ENCODE measurements at regions not wholly inside any gene's neighbourhood (a gene's known extent, or its start where the extent isn't known, plus 50 kb on each side); places are given as distances from the start of the nearest gene placed in this dataset.
A peak's percentile ranks its signal among the peaks of the same experiment; 100 is the strongest.
"Not testable (repeated sequence)": the region's sequence is repeated elsewhere in the genome, so short reads cannot be mapped to it uniquely, and the experiment has no call there.

DNA sequence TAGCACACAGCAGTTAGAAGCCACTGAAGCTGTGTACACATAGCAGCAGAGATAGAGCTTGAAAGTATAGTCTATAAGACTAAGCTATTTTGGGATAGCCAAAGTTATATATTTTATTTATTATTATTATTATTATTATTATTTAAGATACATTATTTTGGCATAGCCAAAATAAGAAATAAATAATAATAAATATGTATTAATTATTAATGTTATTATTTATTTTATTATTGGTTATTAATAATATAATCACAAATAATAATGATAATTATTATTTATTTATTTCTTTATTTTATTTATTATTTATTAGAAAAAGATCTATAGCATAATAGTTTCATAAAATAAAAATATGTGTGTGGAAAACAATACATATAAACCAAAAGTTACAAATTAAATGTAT, 107.2 kb upstream of the FOXK1 start:
- Histone ChIP-seq H3K4me3 (ENCODE audit: low read depth, low read length) (no peak overlapping the region), H3K36me3 (ENCODE audit: insufficient read depth) (no peaks in the 10 kb centered on the region), H3K27ac (ENCODE audit: low read depth) (no peak overlapping the region), H3K4me1 (ENCODE audit: insufficient read depth) (no peaks in the 10 kb centered on the region)
- DNase-seq (ENCODE audit: extremely low spot score), result no peak

GRCh38 chr7:4575254-4575653, 106.8 kb upstream of the FOXK1 start:
- no peak for DNase-seq (ENCODE audit: extremely low spot score)
- Histone ChIP-seq H3K27ac (ENCODE audit: low read depth) (no peak overlapping the region), H3K36me3 (ENCODE audit: insufficient read depth) (no peaks in the 10 kb centered on the region), H3K4me3 (ENCODE audit: low read depth, low read length) (no peak overlapping the region), H3K4me1 (ENCODE audit: insufficient read depth) (no peaks in the 10 kb centered on the region)
- 95% methylated on average over 3 of the region's 3 CpGs for WGBS

DNA sequence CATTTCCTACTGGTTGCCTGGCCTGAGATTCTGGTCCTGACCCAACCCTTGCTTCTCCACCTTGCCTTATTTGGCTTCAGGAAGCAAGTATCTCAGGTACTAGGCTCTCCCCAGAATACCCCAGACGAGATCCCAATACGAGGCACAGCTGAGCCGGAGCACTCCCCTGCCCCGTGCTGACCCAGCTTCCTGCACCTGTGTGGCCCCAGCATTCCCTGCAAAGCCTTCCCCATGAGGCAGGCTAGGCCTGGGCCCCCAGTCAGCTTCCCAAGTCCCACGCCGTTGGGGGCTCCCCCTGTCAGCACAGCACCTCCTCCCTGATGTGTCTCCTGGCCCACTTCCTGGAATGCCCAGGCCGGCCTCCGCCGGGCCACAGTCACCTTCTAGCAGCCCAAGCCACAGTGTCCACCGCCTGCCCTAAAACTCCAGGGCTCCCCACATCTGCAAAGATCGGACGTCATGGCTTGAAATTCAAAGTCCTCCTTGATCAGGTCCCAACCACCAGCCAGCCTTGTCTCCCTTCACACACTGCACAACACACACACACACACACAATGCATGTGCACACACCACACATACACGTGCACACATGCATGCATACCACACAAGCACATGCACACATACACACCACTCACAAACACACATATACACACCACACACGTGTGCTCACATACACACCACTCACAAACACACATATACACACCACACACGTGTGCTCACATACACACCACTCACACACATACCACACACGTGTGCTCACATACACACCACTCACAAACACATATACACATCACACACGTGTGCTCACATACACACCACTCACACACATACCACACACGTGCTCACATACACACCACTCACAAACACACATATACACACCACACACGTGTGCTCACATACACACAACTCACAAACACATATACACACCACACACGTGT, 78.9 kb upstream of the FOXK1 start:
- Histone ChIP-seq H3K4me3 (ENCODE audit: low read depth, low read length) (no peak overlapping the region), H3K4me1 (ENCODE audit: insufficient read depth) (no peaks in the 10 kb centered on the region), H3K27ac (ENCODE audit: low read depth) (no peak overlapping the region), H3K36me3 (ENCODE audit: insufficient read depth) (no peaks in the 10 kb centered on the region)
- WGBS, result 77% methylated on average over 20 of the region's 20 CpGs
- DNase-seq (ENCODE audit: extremely low spot score), result no peak

DNA sequence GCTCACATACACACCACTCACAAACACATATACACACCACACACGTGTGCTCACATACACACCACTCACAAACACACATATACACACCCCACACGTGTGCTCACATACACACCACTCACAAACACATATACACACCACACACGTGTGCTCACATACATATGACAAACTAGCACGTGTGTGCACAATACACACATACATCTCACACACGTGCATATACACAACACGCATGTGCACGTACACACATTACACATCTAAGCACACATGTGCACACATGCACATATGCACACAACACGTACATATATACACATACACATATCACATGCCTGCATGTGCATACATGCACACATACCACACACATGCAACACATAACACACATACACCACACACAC, 78.3 kb upstream of the FOXK1 start:
- Histone ChIP-seq H3K27ac (ENCODE audit: low read depth) (no peak overlapping the region), H3K36me3 (ENCODE audit: insufficient read depth) (no peaks in the 10 kb centered on the region), H3K4me1 (ENCODE audit: insufficient read depth) (no peaks in the 10 kb centered on the region), H3K4me3 (ENCODE audit: low read depth, low read length) (no peak overlapping the region)
- WGBS, result 95% methylated on average over 8 of the region's 8 CpGs
- no peak for DNase-seq (ENCODE audit: extremely low spot score)

GRCh38 chr7:4604456-4604940, 77.6 kb upstream of the FOXK1 start:
- WGBS, result 90% methylated on average over 16 of the region's 16 CpGs
- Histone ChIP-seq H3K4me3 (ENCODE audit: low read depth, low read length) (no peak overlapping the region), H3K36me3 (ENCODE audit: insufficient read depth) (no peaks in the 10 kb centered on the region), H3K27ac (ENCODE audit: low read depth) (no peak overlapping the region), H3K4me1 (ENCODE audit: insufficient read depth) (no peaks in the 10 kb centered on the region)
- no peak for DNase-seq (ENCODE audit: extremely low spot score)

GRCh38 chr7:4606797-4607196, 75.3 kb upstream of the FOXK1 start:
- Histone ChIP-seq H3K4me1 (ENCODE audit: insufficient read depth) (no peaks in the 10 kb centered on the region), H3K4me3 (ENCODE audit: low read depth, low read length) (no peak overlapping the region), H3K36me3 (ENCODE audit: insufficient read depth) (no peaks in the 10 kb centered on the region), H3K27ac (ENCODE audit: low read depth) (no peak overlapping the region)
- no peak for DNase-seq (ENCODE audit: extremely low spot score)
- 82% methylated on average over 10 of the region's 10 CpGs for WGBS

DNA sequence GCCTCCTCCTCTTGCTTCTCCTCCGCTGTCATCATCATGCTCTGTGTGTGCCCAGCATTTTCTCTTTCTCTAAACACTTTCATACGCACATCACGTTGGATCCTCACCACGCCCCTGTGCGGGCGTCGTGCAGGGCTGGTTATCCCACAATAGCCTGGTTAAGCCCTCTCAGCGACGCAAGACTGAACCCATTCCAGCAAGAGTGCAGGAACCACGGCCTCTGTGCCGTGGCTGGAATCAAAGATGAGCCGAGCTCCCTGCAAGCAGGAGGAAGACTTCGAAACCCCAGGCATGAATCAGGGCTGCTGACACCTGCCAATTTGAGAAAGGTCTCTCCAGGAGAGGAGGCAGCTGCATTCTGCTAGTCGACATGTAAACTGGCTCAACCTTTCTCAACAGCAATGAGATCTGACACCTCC, 74.8 kb upstream of the FOXK1 start:
- no peak for DNase-seq (ENCODE audit: extremely low spot score)
- H3K27ac ChIP-seq (ENCODE audit: low read depth), result no peak overlapping the region
- 69% methylated on average over 14 of the region's 14 CpGs for WGBS
- H3K4me3 ChIP-seq (ENCODE audit: low read depth, low read length), result no peak overlapping the region
- no peaks in the 10 kb centered on the region for H3K4me1 ChIP-seq (ENCODE audit: insufficient read depth)
- H3K36me3 ChIP-seq (ENCODE audit: insufficient read depth), result no peaks in the 10 kb centered on the region

- 95% methylated on average over 7 of the region's 7 CpGs for WGBS
- H3K36me3 ChIP-seq (ENCODE audit: insufficient read depth); H3K4me1 ChIP-seq (ENCODE audit: insufficient read depth); DNase-seq (ENCODE audit: extremely low spot score); H3K27ac ChIP-seq (ENCODE audit: low read depth); H3K4me3 ChIP-seq (ENCODE audit: low read depth, low read length): not testable (repeated sequence)
These were observed 72.5 kb upstream of the FOXK1 start for GRCh38 chr7:4609576-4609975.

GRCh38 chr7:4610768-4611467, 71.2 kb upstream of the FOXK1 start:
- H3K4me3 ChIP-seq (ENCODE audit: low read depth, low read length), result no peak overlapping the region
- no peaks in the 10 kb centered on the region for H3K36me3 ChIP-seq (ENCODE audit: insufficient read depth)
- no peak overlapping the region for H3K27ac ChIP-seq (ENCODE audit: low read depth)
- WGBS, result 54% methylated on average over 8 of the region's 8 CpGs
- no peak for DNase-seq (ENCODE audit: extremely low spot score)
- no peaks in the 10 kb centered on the region for H3K4me1 ChIP-seq (ENCODE audit: insufficient read depth)

DNA sequence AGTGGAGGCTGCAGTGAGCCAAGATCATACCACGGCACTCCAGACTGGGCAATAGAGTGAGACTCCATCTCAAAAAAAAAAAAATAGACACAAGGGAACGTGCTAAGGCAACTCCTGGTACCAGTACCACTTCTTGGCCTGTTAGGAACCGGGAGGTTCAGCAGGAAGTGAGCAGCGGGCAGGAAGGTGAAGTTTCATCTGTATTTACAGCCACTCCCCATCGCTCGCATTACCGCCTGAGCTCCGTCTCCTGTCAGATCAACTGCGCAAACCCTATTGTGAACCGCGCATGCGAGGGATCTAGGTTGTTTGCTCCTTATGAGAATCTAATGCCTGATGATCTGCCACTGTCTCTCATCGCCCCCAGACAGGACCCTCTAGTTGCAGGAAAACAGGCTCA, 69.9 kb upstream of the FOXK1 start:
- H3K27ac ChIP-seq (ENCODE audit: low read depth), result no peak overlapping the region

DNA sequence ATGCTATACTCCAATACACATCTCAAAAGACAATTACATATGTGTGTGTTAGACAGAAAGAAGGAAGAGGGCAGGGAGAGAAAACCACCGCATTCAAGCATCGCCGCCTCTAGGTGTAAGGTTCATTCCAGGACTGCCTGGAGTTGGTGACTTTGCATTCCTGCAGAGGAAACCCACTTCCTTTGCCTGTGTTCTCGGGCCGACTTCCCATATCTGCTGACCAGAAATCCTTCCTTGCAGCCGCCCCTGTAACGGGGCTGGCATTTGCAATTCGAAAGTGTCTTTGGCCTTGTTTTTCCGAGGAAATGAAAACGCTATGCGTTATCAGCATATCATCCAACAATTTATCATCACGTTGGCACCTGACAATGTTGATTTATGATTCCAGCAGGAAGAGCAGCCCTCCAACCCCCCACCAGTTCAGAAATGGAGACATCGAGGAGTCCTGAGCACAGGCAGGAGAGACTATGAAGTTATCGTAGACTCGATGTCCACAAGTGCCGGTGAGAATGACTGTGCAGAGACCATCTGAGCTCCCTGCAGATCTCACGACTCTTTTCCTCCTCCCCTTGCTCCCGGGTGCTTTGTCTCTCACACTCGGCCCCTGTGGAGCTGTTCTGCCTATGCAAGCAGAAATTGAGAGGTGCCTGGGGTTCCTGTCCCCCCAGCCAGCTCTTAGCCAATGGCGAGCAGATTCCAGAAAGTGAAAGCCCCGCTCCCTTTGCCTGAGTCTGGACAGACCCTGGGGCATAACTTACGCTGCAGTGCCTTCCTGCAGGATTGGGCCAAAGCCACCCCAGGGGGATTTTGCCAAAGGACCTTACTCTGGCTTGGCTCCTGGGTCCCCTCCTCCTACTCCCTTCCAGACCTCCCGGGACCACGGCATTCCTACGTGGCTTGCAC, 68.9 kb upstream of the FOXK1 start:
- Histone ChIP-seq H3K27ac (ENCODE audit: low read depth) (no peak overlapping the region), H3K36me3 (ENCODE audit: insufficient read depth) (no peaks in the 10 kb centered on the region), H3K4me3 (ENCODE audit: low read depth, low read length) (peak overlapping the region; percentile 3), H3K4me1 (ENCODE audit: insufficient read depth) (no peaks in the 10 kb centered on the region)
- WGBS, result 18% methylated on average over 25 of the region's 25 CpGs
- DNase-seq (ENCODE audit: extremely low spot score), result no peak

More for the DNA sequence above, 69.9 kb upstream of the FOXK1 start:
- no peak for DNase-seq (ENCODE audit: extremely low spot score)
- H3K36me3 ChIP-seq (ENCODE audit: insufficient read depth), result no peaks in the 10 kb centered on the region
- H3K4me3 ChIP-seq (ENCODE audit: low read depth, low read length), result no peak overlapping the region
- 96% methylated on average over 13 of the region's 13 CpGs for WGBS
- H3K4me1 ChIP-seq (ENCODE audit: insufficient read depth), result no peaks in the 10 kb centered on the region

GRCh38 chr7:4613846-4614548, 68.1 kb upstream of the FOXK1 start:
- H3K4me3 ChIP-seq (ENCODE audit: low read depth, low read length), result peak overlapping the region; percentile 3
- H3K36me3 ChIP-seq (ENCODE audit: insufficient read depth), result no peaks in the 10 kb centered on the region
- 46% methylated on average over 15 of the region's 15 CpGs for whole genome bisulfite sequencing
- DNase-seq (ENCODE audit: extremely low spot score), result no peak
- no peaks in the 10 kb centered on the region for H3K4me1 ChIP-seq (ENCODE audit: insufficient read depth)
- H3K27ac ChIP-seq (ENCODE audit: low read depth), result no peak overlapping the region

DNA sequence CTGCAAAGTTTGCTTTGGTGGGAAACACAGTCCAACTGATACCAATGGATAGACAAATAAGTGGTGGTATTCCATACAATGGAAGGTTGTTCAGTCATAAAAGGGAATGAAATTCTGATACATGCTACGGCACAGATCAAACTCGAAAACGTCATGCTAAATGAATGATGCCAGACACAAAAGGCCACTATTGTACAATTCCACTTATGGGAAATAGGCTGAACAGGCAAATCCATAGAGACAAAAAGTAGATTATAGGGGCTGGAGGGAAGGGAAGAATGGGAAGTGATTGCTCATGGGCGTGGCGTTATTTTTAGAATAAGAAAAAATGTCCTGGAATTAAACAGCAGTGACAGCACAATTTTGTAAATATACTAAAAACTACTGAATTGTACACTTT, 66.0 kb upstream of the FOXK1 start:
- Histone ChIP-seq H3K4me1 (ENCODE audit: insufficient read depth) (no peaks in the 10 kb centered on the region), H3K4me3 (ENCODE audit: low read depth, low read length) (no peak overlapping the region), H3K36me3 (ENCODE audit: insufficient read depth) (no peaks in the 10 kb centered on the region), H3K27ac (ENCODE audit: low read depth) (no peak overlapping the region)
- DNase-seq (ENCODE audit: extremely low spot score), result no peak
- 90% methylated on average over 5 of the region's 5 CpGs for WGBS
